ENCODE measurements at regions not wholly inside any gene's neighbourhood (a gene's known extent, or its start where the extent isn't known, plus 50 kb on each side); places are given as distances from the start of the nearest gene placed in this dataset.
"Not testable (repeated sequence)": the region's sequence is repeated elsewhere in the genome, so short reads cannot be mapped to it uniquely, and the experiment has no call there.

GRCh38 chr6:84606860-84607259, 157.5 kb downstream of the TBX18 start:
- TF ChIP-seq Cebpa-rat (IDR thresholded peaks at IDR 0.05) = no peak

DNA sequence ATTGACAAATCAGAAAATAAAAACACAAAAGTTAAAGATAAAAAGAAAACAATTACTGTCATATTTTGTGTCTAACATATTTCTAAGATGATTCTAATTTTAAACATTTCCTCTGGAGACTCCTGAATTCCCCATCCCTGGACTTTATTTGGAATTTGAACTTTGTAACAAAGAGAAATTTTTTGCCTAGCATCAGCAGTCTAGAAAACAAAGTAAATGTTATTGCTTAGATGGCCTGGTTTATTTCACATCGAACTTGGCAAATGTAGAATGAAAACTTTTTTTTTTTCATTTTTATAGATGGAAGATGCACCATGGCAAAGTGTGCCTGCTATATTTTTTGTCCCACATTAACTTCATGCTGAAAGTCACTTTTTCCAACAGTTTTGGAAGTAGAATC, 159.1 kb downstream of the TBX18 start:
- H3K4me1 ChIP-seq = peaks cover 0 to 8% (median 0%) of the 10 kb centered on the region in 10 experiments; a peak in 4 of 20 replicates
- no peak overlapping the region for H3K9ac ChIP-seq
- H3K27ac ChIP-seq = no peak overlapping the region
- no peak for TF ChIP-seq Cebpa-rat (IDR thresholded peaks at IDR 0.05)
- no peaks in the 10 kb centered on the region for H4K20me1 ChIP-seq
- H3K27me3 ChIP-seq = no peaks in the 10 kb centered on the region
- H3K4me2 ChIP-seq = no peak overlapping the region
- H3K36me3 ChIP-seq = no peaks in the 10 kb centered on the region
- H3K4me3 ChIP-seq = no peak overlapping the region
- H3K9me3 ChIP-seq (replicated peaks in 1 of 11) = no peaks in the 10 kb centered on the region

More at GRCh38 chr6:84606860-84607259, 157.5 kb downstream of the TBX18 start:
- Histone ChIP-seq H3K9me3 (replicated peaks in 1 of 11) (no peaks in the 10 kb centered on the region), H3K36me3 (no peaks in the 10 kb centered on the region), H3K4me2 (no peak overlapping the region), H3K9ac (no peak overlapping the region), H3K4me3 (no peak overlapping the region), H3K27me3 (no peaks in the 10 kb centered on the region), H4K20me1 (no peaks in the 10 kb centered on the region), H3K4me1 (no peaks in the 10 kb centered on the region), H3K27ac (no peak overlapping the region)

GRCh38 chr6:84601366-84601765, 163.0 kb downstream of the TBX18 start:
- Histone ChIP-seq H3K27me3 (no peaks in the 10 kb centered on the region), H3K9ac (no peak overlapping the region), H3K9me3 (replicated peaks in 1 of 11) (no peaks in the 10 kb centered on the region), H3K36me3 (no peaks in the 10 kb centered on the region), H3K4me1 (peaks cover 0 to 8% (median 0%) of the 10 kb centered on the region in 10 experiments; a peak in 4 of 20 replicates), H3K4me2 (peak overlapping the region in 1 of 11 experiments; percentile 30; a peak in 4 of 22 replicates), H4K20me1 (no peaks in the 10 kb centered on the region), H3K27ac (no peak overlapping the region), H3K4me3 (no peak overlapping the region)
- no peak for TF ChIP-seq Cebpa-rat (IDR thresholded peaks at IDR 0.05)

GRCh38 chr6:84599991-84600390, 164.4 kb downstream of the TBX18 start:
- Histone ChIP-seq H3K36me3 (no peaks in the 10 kb centered on the region), H3K9me3 (replicated peaks in 1 of 11) (no peaks in the 10 kb centered on the region), H3K4me3 (no peak overlapping the region), H3K4me1 (peaks cover 0 to 8% (median 0%) of the 10 kb centered on the region in 10 experiments; a peak in 4 of 20 replicates), H3K4me2 (no peak overlapping the region), H4K20me1 (no peaks in the 10 kb centered on the region), H3K27ac (no peak overlapping the region), H3K27me3 (no peaks in the 10 kb centered on the region), H3K9ac (no peak overlapping the region)
- no peak for TF ChIP-seq Cebpa-rat (IDR thresholded peaks at IDR 0.05)

- peak overlapping the region in 1 of 11 experiments; percentile 10; a peak in 1 of 22 replicates for H3K4me2 ChIP-seq
- H4K20me1 ChIP-seq = no peaks in the 10 kb centered on the region
- no peak overlapping the region for H3K27ac ChIP-seq
- no peak overlapping the region for H3K9ac ChIP-seq
- peaks cover 0 to 8% (median 0%) of the 10 kb centered on the region in 10 experiments; a peak in 4 of 20 replicates for H3K4me1 ChIP-seq
- H3K36me3 ChIP-seq = no peaks in the 10 kb centered on the region
- no peak overlapping the region for H3K4me3 ChIP-seq
- H3K27me3 ChIP-seq = no peaks in the 10 kb centered on the region
- H3K9me3 ChIP-seq (replicated peaks in 1 of 11) = no peaks in the 10 kb centered on the region
- no peak for TF ChIP-seq Cebpa-rat (IDR thresholded peaks at IDR 0.05)
These were observed 167.0 kb downstream of the TBX18 start for GRCh38 chr6:84597238-84597875.

- no peaks in the 10 kb centered on the region for H4K20me1 ChIP-seq
- H3K9me3 ChIP-seq (replicated peaks in 1 of 11) = no peaks in the 10 kb centered on the region
- TF ChIP-seq Cebpa-rat (IDR thresholded peaks at IDR 0.05) = no peak
- H3K36me3 ChIP-seq = no peaks in the 10 kb centered on the region
- peaks cover 0 to 8% (median 0%) of the 10 kb centered on the region in 10 experiments; a peak in 4 of 20 replicates for H3K4me1 ChIP-seq
- H3K4me3 ChIP-seq = no peak overlapping the region
- H3K27me3 ChIP-seq = no peaks in the 10 kb centered on the region
- H3K4me2 ChIP-seq = no peak overlapping the region
- no peak overlapping the region for H3K9ac ChIP-seq
- no peak overlapping the region for H3K27ac ChIP-seq
These were observed 167.9 kb downstream of the TBX18 start for GRCh38 chr6:84596488-84596887.

DNA sequence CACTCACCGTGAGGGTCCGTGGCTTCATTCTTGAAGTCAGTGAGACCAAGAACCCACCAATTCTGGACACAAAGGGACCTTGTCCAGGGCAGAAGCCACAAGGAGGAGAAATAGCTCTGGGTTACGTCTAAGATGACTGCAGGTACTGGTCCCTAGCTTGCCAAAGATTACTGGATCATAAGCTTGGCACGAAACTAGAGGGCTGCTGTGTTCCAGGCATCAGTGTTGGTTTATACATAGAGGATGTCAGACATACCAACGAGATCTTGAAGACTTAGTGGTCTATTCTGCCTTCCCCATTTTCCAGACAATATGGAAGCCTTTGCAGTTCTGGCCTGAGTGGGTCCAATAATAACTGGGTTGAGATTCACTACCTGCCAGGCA, 175.7 kb downstream of the TBX18 start:
- peaks cover 0 to 6% (median 0%) of the 10 kb centered on the region in 10 experiments; a peak in 1 of 20 replicates for H3K4me1 ChIP-seq
- H3K36me3 ChIP-seq = no peaks in the 10 kb centered on the region
- H3K27ac ChIP-seq = no peak overlapping the region
- no peak overlapping the region for H3K4me3 ChIP-seq
- H3K9me3 ChIP-seq (replicated peaks in 1 of 11) = peaks cover 0 to 8% (median 0%) of the 10 kb centered on the region in 11 experiments; a peak in 4 of 22 replicates
- H4K20me1 ChIP-seq = no peaks in the 10 kb centered on the region
- H3K27me3 ChIP-seq = no peaks in the 10 kb centered on the region
- H3K9ac ChIP-seq = no peak overlapping the region
- no peak for TF ChIP-seq Cebpa-rat (IDR thresholded peaks at IDR 0.05)
- no peak overlapping the region for H3K4me2 ChIP-seq

DNA sequence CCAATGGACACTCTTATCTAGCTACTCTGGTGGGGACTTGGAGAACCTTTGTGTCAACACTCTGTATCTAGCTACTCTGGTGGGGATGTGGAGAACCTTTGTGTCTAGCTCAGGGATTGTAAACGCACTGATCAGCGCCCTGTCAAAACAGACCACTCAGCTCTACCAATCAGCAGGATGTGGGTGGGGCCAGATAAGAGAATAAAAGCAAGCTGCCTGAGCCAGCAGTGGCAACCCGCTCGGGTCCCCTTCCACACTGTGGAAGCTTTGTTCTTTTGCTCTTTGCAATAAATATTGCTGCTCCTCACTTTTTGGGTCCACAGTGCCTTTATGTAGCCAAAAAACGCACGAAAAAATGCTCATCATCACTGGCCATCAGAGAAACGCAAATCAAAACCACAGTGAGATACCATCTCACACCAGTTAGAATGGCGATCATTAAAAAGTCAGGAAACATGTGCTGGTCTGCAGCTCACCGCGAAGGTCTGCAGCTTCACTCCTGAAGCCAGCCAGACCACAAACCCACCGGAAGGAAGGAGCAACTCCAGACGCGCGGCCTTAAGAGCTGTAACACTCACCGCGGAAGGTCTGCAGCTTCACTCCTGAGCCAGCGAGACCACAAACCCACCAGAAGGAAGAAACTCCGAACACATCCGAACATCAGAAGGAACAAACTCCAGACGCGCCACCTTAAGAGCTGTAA, 176.3 kb downstream of the TBX18 start:
- not testable (repeated sequence) for H3K27me3 ChIP-seq; H3K27ac ChIP-seq; H4K20me1 ChIP-seq; H3K4me3 ChIP-seq; H3K36me3 ChIP-seq; H3K4me2 ChIP-seq; H3K4me1 ChIP-seq; H3K9me3 ChIP-seq (replicated peaks in 1 of 11); H3K9ac ChIP-seq

- not testable (repeated sequence) for H3K9me3 ChIP-seq (replicated peaks in 1 of 11); H3K9ac ChIP-seq; H3K27ac ChIP-seq; H3K27me3 ChIP-seq; H3K4me2 ChIP-seq; H3K36me3 ChIP-seq; H3K4me3 ChIP-seq; H4K20me1 ChIP-seq
- peaks cover 5 to 16% (median 6%) of the 10 kb centered on the region in 10 experiments; a peak in 18 of 20 replicates for H3K4me1 ChIP-seq
These were observed 177.0 kb downstream of the TBX18 start for GRCh38 chr6:84587202-84587940.
